GM12873 (cell line): ENCODE measurements at regions not wholly inside any gene's neighbourhood (a gene's known extent, or its start where the extent isn't known, plus 50 kb on each side); places are given as distances from the start of the nearest gene placed in this dataset.

Experiments used
- CTCF ChIP-seq: IDR thresholded peaks from 2 replicates; pipeline ENCODE4 v1.5.1; 2012; ENCODE audit warnings: low read depth, mild to moderate bottlenecking, moderate library complexity, low read length, control low read depth; ENCODE audit not compliant: insufficient read depth; ENCODE audit errors: missing control alignments

- no peak for TF ChIP-seq CTCF
Observed at GRCh38 chr12:59980476-59980875, 384.6 kb downstream of the SLC16A7 start.

GRCh38 chr12:59999291-59999690 is 403.5 kb downstream of the SLC16A7 start:
- no peak for TF ChIP-seq CTCF

GRCh38 chr12:60010486-60010885 is 414.7 kb downstream of the SLC16A7 start:
- TF ChIP-seq CTCF = no peak

- no peak for TF ChIP-seq CTCF
Observed at GRCh38 chr12:60012659-60013058, 416.8 kb downstream of the SLC16A7 start.

- TF ChIP-seq CTCF = no peak
Observed at GRCh38 chr12:60014436-60014835, 418.6 kb downstream of the SLC16A7 start.

- TF ChIP-seq CTCF = no peak
Observed at GRCh38 chr12:60020068-60020467, 424.2 kb downstream of the SLC16A7 start.

- no peak for TF ChIP-seq CTCF
Observed at GRCh38 chr12:60021235-60021634, 425.4 kb downstream of the SLC16A7 start.
